ENCODE measurements at regions not wholly inside any gene's neighbourhood (a gene's known extent, or its start where the extent isn't known, plus 50 kb on each side); places are given as distances from the start of the nearest gene placed in this dataset.
"Not testable (repeated sequence)": the region's sequence is repeated elsewhere in the genome, so short reads cannot be mapped to it uniquely, and the experiment has no call there.

- DNase-seq = no peak
These were observed 345.0 kb downstream of the FBXW7 start for GRCh38 chr4:152190907-152191306.

- DNase-seq = peak; percentile 91
These were observed 346.3 kb downstream of the FBXW7 start for GRCh38 chr4:152189451-152190179.

- DNase-seq = peak; percentile 14
These were observed 347.1 kb downstream of the FBXW7 start for GRCh38 chr4:152188801-152189200.

- DNase-seq = no peak
These were observed 348.2 kb downstream of the FBXW7 start for GRCh38 chr4:152187693-152188092.

- no peak for DNase-seq
These were observed 349.9 kb downstream of the FBXW7 start for GRCh38 chr4:152185786-152186550.

- DNase-seq = no peak
These were observed 354.7 kb downstream of the FBXW7 start for GRCh38 chr4:152181150-152181549.

- no peak for DNase-seq
These were observed 355.5 kb downstream of the FBXW7 start for GRCh38 chr4:152180369-152180768.

GRCh38 chr4:152177538-152177937 lies 358.4 kb downstream of the FBXW7 start:
- DNase-seq = not testable (repeated sequence)

GRCh38 chr4:152176627-152177214 lies 359.2 kb downstream of the FBXW7 start:
- no peak for DNase-seq

- DNase-seq = no peak
These were observed 360.3 kb downstream of the FBXW7 start for GRCh38 chr4:152175586-152175985.

- peak; percentile 89 for DNase-seq
These were observed 363.7 kb downstream of the FBXW7 start for GRCh38 chr4:152172146-152172545.

- no peak for DNase-seq
These were observed 364.3 kb downstream of the FBXW7 start for GRCh38 chr4:152171556-152171955.

- no peak for DNase-seq
These were observed 366.2 kb downstream of the FBXW7 start for GRCh38 chr4:152169683-152170082.

- no peak for DNase-seq
These were observed 366.8 kb downstream of the FBXW7 start for GRCh38 chr4:152168987-152169616.

GRCh38 chr4:152166567-152166966 lies 369.3 kb downstream of the FBXW7 start:
- no peak for DNase-seq

- no peak for DNase-seq
These were observed 370.0 kb downstream of the FBXW7 start for GRCh38 chr4:152165846-152166245.

- DNase-seq = peak; percentile 15
These were observed 370.7 kb downstream of the FBXW7 start for GRCh38 chr4:152165146-152165545.

GRCh38 chr4:152164561-152164960 lies 371.3 kb downstream of the FBXW7 start:
- no peak for DNase-seq

- no peak for DNase-seq
These were observed 373.6 kb downstream of the FBXW7 start for GRCh38 chr4:152162331-152162697.

GRCh38 chr4:152161676-152162330 lies 374.1 kb downstream of the FBXW7 start:
- no peak for DNase-seq

GRCh38 chr4:152160225-152160800 lies 375.6 kb downstream of the FBXW7 start:
- no peak for DNase-seq

- DNase-seq = no peak
These were observed 376.1 kb downstream of the FBXW7 start for GRCh38 chr4:152159773-152160172.

- no peak for DNase-seq
These were observed 377.7 kb downstream of the FBXW7 start for GRCh38 chr4:152158225-152158624.

All from NCI-H146 (cell line).